Right hindlimb (tissue), 1 donor: ENCODE measurements at regions not wholly inside any gene's neighbourhood (a gene's known extent, or its start where the extent isn't known, plus 50 kb on each side); places are given as distances from the start of the nearest gene placed in this dataset.
"Not testable (repeated sequence)": the region's sequence is repeated elsewhere in the genome, so short reads cannot be mapped to it uniquely, and the experiment has no call there.

Experiments
- DNase-seq: peaks from one replicate; pipeline ENCODE4 v3.0.0-alpha.2; 2018

GRCh38 chr7:13106513-13106912 lies 419.1 kb downstream of the ARL4A start:
- DNase-seq = no peak

- no peak for DNase-seq
These were observed 419.9 kb downstream of the ARL4A start for GRCh38 chr7:13107291-13107690.

GRCh38 chr7:13108061-13108460 lies 420.6 kb downstream of the ARL4A start:
- no peak for DNase-seq

- no peak for DNase-seq
These were observed 421.8 kb downstream of the ARL4A start for GRCh38 chr7:13109201-13109600.

GRCh38 chr7:13110107-13110506 lies 422.7 kb downstream of the ARL4A start:
- peak; percentile 15 for DNase-seq

- DNase-seq = no peak
These were observed 423.8 kb downstream of the ARL4A start for GRCh38 chr7:13111230-13111629.

GRCh38 chr7:13114240-13114639 lies 426.8 kb downstream of the ARL4A start:
- not testable (repeated sequence) for DNase-seq

GRCh38 chr7:13115157-13115772 lies 427.8 kb downstream of the ARL4A start:
- no peak for DNase-seq

- no peak for DNase-seq
These were observed 428.4 kb downstream of the ARL4A start for GRCh38 chr7:13115855-13116254.

GRCh38 chr7:13117103-13117502 lies 429.7 kb downstream of the ARL4A start:
- no peak for DNase-seq

GRCh38 chr7:13117592-13117991 lies 430.2 kb downstream of the ARL4A start:
- no peak for DNase-seq

GRCh38 chr7:13124629-13125028 lies 437.2 kb downstream of the ARL4A start:
- DNase-seq = not testable (repeated sequence)

- DNase-seq = no peak
These were observed 438.9 kb downstream of the ARL4A start for GRCh38 chr7:13126347-13126746.

- no peak for DNase-seq
These were observed 442.9 kb downstream of the ARL4A start for GRCh38 chr7:13130321-13130720.

- not testable (repeated sequence) for DNase-seq
These were observed 443.5 kb downstream of the ARL4A start for GRCh38 chr7:13130906-13131305.

- no peak for DNase-seq
These were observed 444.9 kb downstream of the ARL4A start for GRCh38 chr7:13132314-13132713.

- not testable (repeated sequence) for DNase-seq
These were observed 448.9 kb downstream of the ARL4A start for GRCh38 chr7:13136345-13136744.

- no peak for DNase-seq
These were observed 452.0 kb downstream of the ARL4A start for GRCh38 chr7:13139436-13139835.

- peak; percentile 32 for DNase-seq
These were observed 457.2 kb downstream of the ARL4A start for GRCh38 chr7:13144673-13145072.

GRCh38 chr7:13148548-13148947 lies 461.1 kb downstream of the ARL4A start:
- no peak for DNase-seq

- DNase-seq = no peak
These were observed 464.5 kb downstream of the ARL4A start for GRCh38 chr7:13151978-13152377.

- no peak for DNase-seq
These were observed 465.3 kb downstream of the ARL4A start for GRCh38 chr7:13152755-13153154.

GRCh38 chr7:13153266-13153665 lies 465.8 kb downstream of the ARL4A start:
- DNase-seq = no peak

GRCh38 chr7:13153742-13154141 lies 466.3 kb downstream of the ARL4A start:
- DNase-seq = no peak

- DNase-seq = no peak
These were observed 467.8 kb downstream of the ARL4A start for GRCh38 chr7:13155188-13155587.
